Cardiac muscle cell (in vitro differentiated cells and primary cell): ENCODE measurements at regions not wholly inside any gene's neighbourhood (a gene's known extent, or its start where the extent isn't known, plus 50 kb on each side); places are given as distances from the start of the nearest gene placed in this dataset.
A peak's percentile ranks its signal among the peaks of the same experiment; 100 is the strongest.

Source experiments
- DNase-seq, 2 donors: peaks; one replicate each; pipeline versions ENCODE4 v3.0.0 to v3.0.0-alpha.2; 2010 to 2017; ENCODE audit warnings: low read depth in 1 of 2, low spot score in 1 of 2
- H3K27ac ChIP-seq: fragments of 200-600 bp; sonication (generic); 2 replicates; pipeline ENCODE4 v1.5.1; 2016
- H3K27me3 ChIP-seq: fragments of 200-600 bp; sonication (generic); 2 replicates; pipeline ENCODE4 v1.6.0; 2016; ENCODE audit warnings: control low read depth
- H3K36me3 ChIP-seq: fragments of 200-600 bp; sonication (generic); 2 replicates; pipeline ENCODE4 v1.5.1; 2016; ENCODE audit warnings: control low read depth
- H3K4me1 ChIP-seq: fragments of 200-600 bp; sonication (generic); 2 replicates; pipeline ENCODE4 v1.8.1; 2017; ENCODE audit warnings: low read depth, mild to moderate bottlenecking, mixed run types
- H3K4me3 ChIP-seq: fragments of 200-600 bp; sonication (generic); 2 replicates; pipeline ENCODE4 v1.5.1; 2016; ENCODE audit warnings: mild to moderate bottlenecking
- H3K9me3 ChIP-seq: fragments of 200-600 bp; sonication (generic); 2 replicates; pipeline ENCODE4 v1.5.1; 2017; ENCODE audit warnings: low read depth, mild to moderate bottlenecking, control low read depth
- CTCF ChIP-seq: IDR thresholded peaks from 2 replicates; pipeline ENCODE4 v1.5.1; 2012; ENCODE audit warnings: low read depth, mild to moderate bottlenecking, low read length

- no peaks in the 10 kb centered on the region for H3K9me3 ChIP-seq
- no peak overlapping the region for H3K4me3 ChIP-seq
- no peaks in the 10 kb centered on the region for H3K4me1 ChIP-seq
- no peak overlapping the region for H3K27ac ChIP-seq
- H3K36me3 ChIP-seq = no peaks in the 10 kb centered on the region
- DNase-seq = no peak
- H3K27me3 ChIP-seq = no peaks in the 10 kb centered on the region
- no peak for TF ChIP-seq CTCF
These were observed 179.6 kb upstream of the ARG1 start for GRCh38 chr6:131393433-131393832.

DNA sequence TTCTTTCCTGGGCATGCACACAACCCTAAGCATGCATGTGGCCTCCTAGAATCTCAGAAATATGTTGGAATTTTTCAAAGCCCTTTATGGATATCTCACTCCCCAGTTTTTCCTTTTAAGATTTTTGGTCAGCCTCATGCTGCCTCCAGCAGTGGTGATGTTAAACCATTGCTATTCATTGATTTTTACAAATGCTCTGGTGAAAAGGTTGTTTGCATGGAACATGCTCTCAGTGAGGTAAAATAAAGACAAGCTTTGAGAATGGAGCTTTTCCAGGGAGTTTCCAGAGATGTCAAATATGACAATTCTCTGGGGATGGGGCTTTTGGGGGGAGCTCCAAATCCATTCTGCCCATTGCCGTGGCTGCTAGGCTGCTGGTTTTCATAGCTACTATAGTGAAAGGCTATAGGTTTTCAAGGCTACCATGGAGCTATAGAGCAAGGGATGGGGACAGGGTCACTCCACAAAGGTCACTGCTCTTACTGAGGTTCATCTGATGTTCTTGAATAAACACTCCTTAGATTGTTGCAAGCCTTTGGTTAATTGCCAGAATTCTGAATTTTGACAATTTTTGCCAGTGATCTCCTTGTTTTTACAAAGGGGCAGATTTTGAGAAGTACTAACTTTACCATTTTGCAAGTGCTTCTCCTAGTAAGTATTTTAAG lies 178.1 kb upstream of the ARG1 start:
- H3K36me3 ChIP-seq = no peaks in the 10 kb centered on the region
- H3K4me3 ChIP-seq = no peak overlapping the region
- TF ChIP-seq CTCF = no peak
- no peak for DNase-seq
- no peaks in the 10 kb centered on the region for H3K4me1 ChIP-seq
- H3K27ac ChIP-seq = no peak overlapping the region
- H3K9me3 ChIP-seq = no peaks in the 10 kb centered on the region
- no peaks in the 10 kb centered on the region for H3K27me3 ChIP-seq

DNA sequence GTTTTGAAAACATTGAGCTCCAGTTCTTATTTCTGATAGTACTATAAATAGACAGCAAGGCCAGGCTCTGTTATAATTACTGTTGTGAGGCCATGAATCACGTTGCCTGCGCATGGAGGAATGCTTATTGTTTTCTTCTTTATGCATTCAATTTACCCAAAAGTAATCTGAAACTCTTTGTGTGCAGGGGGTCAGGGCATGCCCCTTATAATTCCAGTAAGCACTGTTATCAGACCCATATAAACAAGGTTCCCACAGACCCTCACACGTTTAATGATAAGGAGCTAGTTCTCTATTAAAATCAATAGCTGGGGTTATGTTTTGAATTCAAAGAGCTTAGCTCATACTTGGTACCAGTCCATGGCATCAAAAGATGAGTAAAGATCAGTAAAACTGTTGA lies 174.8 kb upstream of the ARG1 start:
- no peak overlapping the region for H3K4me3 ChIP-seq
- no peaks in the 10 kb centered on the region for H3K4me1 ChIP-seq
- H3K27ac ChIP-seq = no peak overlapping the region
- no peaks in the 10 kb centered on the region for H3K9me3 ChIP-seq
- no peak for TF ChIP-seq CTCF
- no peaks in the 10 kb centered on the region for H3K36me3 ChIP-seq
- DNase-seq = no peak
- no peaks in the 10 kb centered on the region for H3K27me3 ChIP-seq

- no peak for DNase-seq
- H3K9me3 ChIP-seq = no peaks in the 10 kb centered on the region
- TF ChIP-seq CTCF = no peak
- no peaks in the 10 kb centered on the region for H3K27me3 ChIP-seq
- H3K4me1 ChIP-seq = no peaks in the 10 kb centered on the region
- H3K4me3 ChIP-seq = no peak overlapping the region
- no peak overlapping the region for H3K27ac ChIP-seq
- H3K36me3 ChIP-seq = no peaks in the 10 kb centered on the region
These were observed 173.6 kb upstream of the ARG1 start for GRCh38 chr6:131399433-131399832.

- DNase-seq = peak in 1 of 2 donors; percentile 72
- Histone ChIP-seq H3K36me3 (no peaks in the 10 kb centered on the region), H3K27me3 (no peaks in the 10 kb centered on the region), H3K27ac (no peak overlapping the region), H3K9me3 (no peaks in the 10 kb centered on the region), H3K4me1 (no peaks in the 10 kb centered on the region), H3K4me3 (no peak overlapping the region)
- no peak for TF ChIP-seq CTCF
These were observed 172.8 kb upstream of the ARG1 start for GRCh38 chr6:131400054-131400778.
